ENCODE measurements at regions not wholly inside any gene's neighbourhood (a gene's known extent, or its start where the extent isn't known, plus 50 kb on each side); places are given as distances from the start of the nearest gene placed in this dataset.
"Not testable (repeated sequence)": the region's sequence is repeated elsewhere in the genome, so short reads cannot be mapped to it uniquely, and the experiment has no call there.

DNA sequence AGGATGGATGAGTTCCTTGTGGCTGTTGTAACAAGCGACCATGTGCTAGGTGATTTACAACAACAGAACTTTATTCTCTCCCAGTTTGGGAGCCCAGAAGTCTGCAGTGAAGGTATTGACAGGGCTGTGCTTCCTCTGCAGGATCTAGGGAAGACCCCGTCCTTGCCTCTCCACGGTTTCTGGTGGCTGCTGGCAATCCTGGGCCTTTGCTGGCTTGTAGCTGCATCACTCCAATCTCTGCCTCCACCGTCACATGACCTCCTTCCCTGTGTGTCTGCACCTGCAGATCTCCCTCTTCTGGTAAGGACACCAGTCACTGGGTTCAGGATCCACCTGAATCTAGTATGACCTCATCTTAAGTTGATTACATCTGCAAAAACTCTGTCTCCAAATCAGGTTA, 115.6 kb downstream of the GLRX3 start:
- H3K9me3 Mint-ChIP-seq: no peaks in the 10 kb centered on the region
- H3K27ac Mint-ChIP-seq: no peak overlapping the region
- H3K27me3 Mint-ChIP-seq: no peaks in the 10 kb centered on the region
- H3K4me3 Mint-ChIP-seq: no peak overlapping the region
- no peaks in the 10 kb centered on the region for H3K36me3 Mint-ChIP-seq
- no peaks in the 10 kb centered on the region for H3K4me1 Mint-ChIP-seq

DNA sequence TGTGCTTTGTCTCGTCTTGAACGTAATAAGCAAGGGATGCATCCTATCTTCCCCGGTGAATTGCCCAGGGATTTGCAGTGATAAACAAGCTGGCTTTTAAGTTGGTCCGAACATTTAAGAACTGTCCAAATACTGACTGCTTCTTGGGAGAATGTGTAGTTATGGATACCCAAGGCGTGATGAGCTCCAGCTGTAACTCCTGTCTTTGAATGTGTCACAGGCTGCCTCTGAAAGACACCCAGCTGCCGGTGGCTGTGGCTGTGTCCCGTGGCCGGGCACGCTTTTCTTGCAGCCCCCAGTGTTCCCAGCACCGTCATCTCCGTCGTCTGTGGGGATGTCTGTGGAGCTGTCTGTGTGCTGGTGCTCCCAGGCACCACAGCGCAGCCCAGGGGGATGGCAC, 118.1 kb downstream of the GLRX3 start:
- no peaks in the 10 kb centered on the region for H3K4me1 Mint-ChIP-seq
- no peak overlapping the region for H3K27ac Mint-ChIP-seq
- H3K27me3 Mint-ChIP-seq: no peaks in the 10 kb centered on the region
- H3K4me3 Mint-ChIP-seq: no peak overlapping the region
- H3K36me3 Mint-ChIP-seq: no peaks in the 10 kb centered on the region
- H3K9me3 Mint-ChIP-seq: no peaks in the 10 kb centered on the region

DNA sequence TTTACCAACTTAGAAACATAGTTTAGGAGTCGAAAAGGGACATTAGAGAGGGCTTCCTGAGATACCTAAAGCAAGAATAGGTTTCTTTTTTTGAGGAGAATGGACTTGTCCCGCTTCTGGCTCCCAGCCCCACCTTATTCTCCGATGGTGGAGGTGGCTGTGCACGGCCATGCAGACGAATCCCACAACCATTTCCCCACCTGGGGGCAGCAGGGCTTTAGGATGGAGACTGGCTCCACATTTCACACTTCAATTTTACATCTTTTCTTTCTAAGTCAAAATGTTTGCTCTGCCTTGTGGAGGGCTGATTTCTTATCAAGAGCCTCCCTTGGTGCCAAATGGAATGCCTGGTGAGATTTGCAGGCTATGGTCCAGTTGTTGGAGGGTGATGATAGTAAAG, 118.5 kb downstream of the GLRX3 start:
- Mint-ChIP-seq H3K27ac (no peak overlapping the region), H3K27me3 (no peaks in the 10 kb centered on the region), H3K4me3 (no peak overlapping the region), H3K36me3 (no peaks in the 10 kb centered on the region), H3K9me3 (no peaks in the 10 kb centered on the region), H3K4me1 (no peaks in the 10 kb centered on the region)

DNA sequence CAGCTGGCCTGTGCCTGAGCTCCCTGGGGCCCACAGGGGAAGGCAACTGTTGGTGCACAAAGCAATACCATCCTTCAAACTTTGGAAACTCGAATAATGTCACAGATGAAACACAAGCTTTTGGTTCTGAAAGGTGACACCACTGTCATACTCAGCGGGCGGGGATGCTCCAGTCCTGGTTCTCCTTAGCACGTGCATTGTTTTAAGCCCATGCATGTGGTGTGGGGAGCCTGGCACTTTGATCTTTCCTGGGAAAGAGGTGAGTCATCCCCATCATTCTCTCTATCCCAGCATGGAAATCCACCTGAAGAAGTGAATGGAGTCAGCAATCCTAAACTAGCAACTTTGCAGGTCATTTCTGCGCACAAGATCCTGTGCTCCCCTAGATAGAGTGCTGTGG, 119.6 kb downstream of the GLRX3 start:
- H3K27me3 Mint-ChIP-seq: no peaks in the 10 kb centered on the region
- no peak overlapping the region for H3K27ac Mint-ChIP-seq
- no peak overlapping the region for H3K4me3 Mint-ChIP-seq
- no peaks in the 10 kb centered on the region for H3K9me3 Mint-ChIP-seq
- no peaks in the 10 kb centered on the region for H3K4me1 Mint-ChIP-seq
- peaks cover under 1% of the 10 kb centered on the region for H3K36me3 Mint-ChIP-seq

DNA sequence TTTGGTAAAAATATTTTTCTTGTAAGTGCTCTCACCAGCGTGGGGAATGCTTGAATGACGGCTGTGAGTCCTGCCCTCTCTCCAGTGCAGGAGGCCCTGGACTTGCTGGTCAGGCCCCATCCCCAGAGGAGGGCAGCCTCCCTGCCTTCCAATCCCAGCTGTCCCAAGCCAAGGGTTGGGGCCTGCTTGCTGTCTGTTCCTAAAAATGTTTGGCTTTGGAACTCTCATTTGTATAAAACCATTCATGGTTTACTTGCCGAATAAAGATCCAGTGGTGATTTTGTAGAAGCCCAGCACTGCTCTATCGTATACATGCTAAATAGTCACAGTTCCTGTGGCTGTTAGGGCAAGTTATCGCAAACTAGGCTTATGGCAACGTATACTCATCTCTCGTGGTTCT, 121.7 kb downstream of the GLRX3 start:
- H3K27ac Mint-ChIP-seq: no peak overlapping the region
- H3K9me3 Mint-ChIP-seq: no peaks in the 10 kb centered on the region
- no peaks in the 10 kb centered on the region for H3K4me1 Mint-ChIP-seq
- no peaks in the 10 kb centered on the region for H3K27me3 Mint-ChIP-seq
- H3K36me3 Mint-ChIP-seq: peaks cover 4% of the 10 kb centered on the region
- no peak overlapping the region for H3K4me3 Mint-ChIP-seq

DNA sequence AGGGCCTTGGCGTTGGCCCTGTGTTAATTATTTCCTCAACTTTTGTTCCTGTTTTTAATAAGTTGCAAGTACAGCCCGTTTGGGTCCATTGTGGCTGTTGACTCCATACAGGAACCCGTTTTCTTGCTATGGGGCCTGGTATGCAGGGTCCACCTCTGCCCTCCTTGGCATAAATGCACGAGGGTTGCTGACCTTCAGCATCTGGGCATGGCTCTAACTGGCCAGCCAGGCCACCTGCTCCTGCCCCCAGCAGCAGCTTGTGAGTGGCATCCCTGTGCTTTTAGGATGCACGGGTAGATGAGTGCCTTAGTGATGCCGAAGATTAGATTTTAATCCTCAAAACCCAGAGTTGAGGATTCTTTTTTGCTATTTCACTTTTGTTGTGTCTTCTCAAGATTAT, 123.2 kb downstream of the GLRX3 start:
- H3K9me3 Mint-ChIP-seq: no peaks in the 10 kb centered on the region

DNA sequence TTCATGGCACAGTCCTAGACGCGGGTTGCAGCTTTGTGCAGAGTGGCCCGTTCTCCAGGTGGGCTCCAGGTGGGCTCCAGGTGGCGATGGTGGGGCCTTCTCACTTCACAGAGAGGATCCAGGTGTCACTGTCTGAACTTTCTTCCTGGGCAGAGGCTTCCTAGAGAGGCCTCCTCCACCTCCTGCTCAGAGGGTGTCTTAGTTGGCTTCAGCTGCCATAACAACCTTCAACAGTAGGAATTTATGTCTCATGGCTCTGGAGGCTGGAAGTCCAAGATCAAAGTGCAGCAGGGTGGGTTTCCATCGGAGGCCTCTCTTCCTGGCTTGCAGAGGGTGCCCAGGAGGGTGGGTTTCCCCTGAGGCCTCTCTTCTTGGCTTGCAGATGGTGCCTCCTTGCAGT, 125.1 kb downstream of the GLRX3 start:
- H3K4me1 Mint-ChIP-seq: no peaks in the 10 kb centered on the region
- H3K27me3 Mint-ChIP-seq: no peaks in the 10 kb centered on the region
- no peaks in the 10 kb centered on the region for H3K9me3 Mint-ChIP-seq
- no peak overlapping the region for H3K27ac Mint-ChIP-seq
- no peak overlapping the region for H3K4me3 Mint-ChIP-seq
- peaks cover 4% of the 10 kb centered on the region for H3K36me3 Mint-ChIP-seq

More for the DNA sequence above, 123.2 kb downstream of the GLRX3 start:
- Mint-ChIP-seq H3K27ac (no peak overlapping the region), H3K36me3 (peaks cover 4% of the 10 kb centered on the region), H3K4me1 (no peaks in the 10 kb centered on the region), H3K27me3 (no peaks in the 10 kb centered on the region), H3K4me3 (no peak overlapping the region)

DNA sequence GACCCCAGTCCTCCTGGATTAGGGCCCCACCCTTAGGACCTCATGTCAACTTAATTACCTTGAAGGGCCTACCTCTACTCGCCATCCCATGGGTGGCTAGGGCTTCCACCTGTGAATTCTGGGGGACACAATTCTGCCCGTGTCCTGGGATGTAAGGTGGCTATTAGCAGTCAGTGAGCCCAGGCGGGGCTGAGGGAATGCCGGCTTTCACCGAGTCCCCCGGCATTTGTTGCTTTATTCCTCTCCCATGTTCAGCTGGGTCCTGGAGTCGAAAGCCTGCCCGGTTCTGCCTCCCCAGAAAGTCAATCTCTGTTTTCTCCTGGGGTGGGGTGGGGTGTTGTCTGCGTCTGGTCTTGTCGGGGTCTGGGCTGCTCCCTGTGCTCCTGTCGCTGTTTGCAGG, 125.6 kb downstream of the GLRX3 start:
- Mint-ChIP-seq H3K27me3 (no peaks in the 10 kb centered on the region), H3K36me3 (peaks cover 4% of the 10 kb centered on the region), H3K9me3 (no peaks in the 10 kb centered on the region), H3K4me3 (no peak overlapping the region), H3K27ac (no peak overlapping the region), H3K4me1 (no peaks in the 10 kb centered on the region)

DNA sequence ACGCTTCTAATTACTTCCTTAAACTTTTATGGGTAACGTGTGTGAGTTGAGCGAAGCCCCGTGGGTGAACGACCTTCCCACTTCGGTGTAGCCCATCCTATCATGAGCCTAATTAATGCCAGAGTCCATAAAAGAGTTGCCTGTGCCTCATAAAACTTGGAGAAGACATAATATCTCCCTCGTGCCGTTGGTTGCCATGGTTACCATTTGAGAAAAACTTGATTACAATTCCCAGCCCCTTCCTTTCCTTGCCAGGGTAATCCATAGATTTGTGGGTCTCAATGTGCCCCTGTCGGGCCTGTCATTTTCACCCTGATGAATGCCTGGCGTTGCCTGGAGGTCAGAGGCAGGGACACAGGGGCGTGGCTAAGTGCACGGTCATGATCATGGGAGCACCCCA, 127.1 kb downstream of the GLRX3 start:
- H3K9me3 Mint-ChIP-seq: no peaks in the 10 kb centered on the region
- no peaks in the 10 kb centered on the region for H3K4me1 Mint-ChIP-seq
- H3K4me3 Mint-ChIP-seq: no peak overlapping the region
- H3K27me3 Mint-ChIP-seq: no peaks in the 10 kb centered on the region
- peaks cover 4% of the 10 kb centered on the region for H3K36me3 Mint-ChIP-seq
- H3K27ac Mint-ChIP-seq: no peak overlapping the region

DNA sequence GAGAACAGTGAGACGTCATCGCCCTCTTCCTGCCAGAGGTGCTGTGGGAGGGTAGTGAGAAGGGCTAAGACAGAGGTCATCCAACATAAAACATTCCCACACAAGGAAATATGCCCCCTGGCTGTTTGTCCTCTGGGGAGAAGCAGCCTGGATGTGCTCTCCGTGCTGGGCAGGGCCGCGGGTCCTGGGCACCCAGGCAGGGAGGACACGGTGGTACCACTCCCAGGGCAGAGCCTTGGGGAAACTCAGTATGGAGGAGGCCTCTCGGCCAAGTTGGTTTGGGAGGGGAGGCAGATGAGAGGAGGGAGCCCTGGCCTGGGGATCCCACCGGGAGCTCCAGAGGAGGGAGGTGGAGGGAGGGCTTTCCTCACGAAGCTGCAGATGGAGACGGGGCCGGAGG, 129.4 kb downstream of the GLRX3 start:
- Mint-ChIP-seq H3K27ac (no peak overlapping the region), H3K36me3 (peaks cover 4% of the 10 kb centered on the region)

DNA sequence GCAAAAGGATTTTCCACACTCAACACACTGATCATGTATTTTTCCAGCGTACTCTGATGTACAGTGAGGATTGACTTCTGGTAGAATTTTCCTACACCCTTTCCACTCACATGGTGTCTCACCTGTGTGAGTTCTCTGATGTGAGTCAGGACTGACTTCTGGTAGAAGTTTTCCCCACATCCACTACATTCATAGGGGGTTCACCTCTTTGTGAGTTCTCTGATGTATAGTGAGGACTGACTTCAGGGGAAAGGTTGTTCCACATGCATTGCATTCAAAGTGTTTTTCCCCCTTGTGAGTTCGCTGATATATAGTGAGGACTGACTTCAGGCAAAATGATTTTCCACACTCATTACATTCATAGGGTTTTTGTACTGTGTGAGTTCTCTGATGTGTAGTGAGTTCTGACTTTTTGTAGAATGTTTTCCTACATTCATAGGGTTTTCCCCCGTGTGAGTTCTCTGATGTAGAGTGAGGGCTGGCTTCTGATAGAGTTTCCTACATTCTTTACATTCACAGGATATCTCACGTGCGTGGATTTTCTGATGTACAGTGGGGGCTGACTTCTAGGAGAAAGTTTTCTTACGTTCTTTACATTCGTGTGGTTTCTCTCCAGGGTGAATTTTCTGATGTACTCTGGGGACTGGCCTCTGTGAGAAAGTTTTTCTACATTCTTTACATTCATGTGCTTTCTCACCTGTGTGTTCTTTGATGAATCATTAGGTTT, 146.5 kb downstream of the GLRX3 start:
- Mint-ChIP-seq H3K36me3 (peaks cover 28% of the 10 kb centered on the region), H3K27ac (no peak overlapping the region), H3K4me3 (no peak overlapping the region), H3K4me1 (no peaks in the 10 kb centered on the region), H3K27me3 (no peaks in the 10 kb centered on the region), H3K9me3 (peaks cover 25% of the 10 kb centered on the region)

More for the DNA sequence above, 129.4 kb downstream of the GLRX3 start:
- H3K27me3 Mint-ChIP-seq: no peaks in the 10 kb centered on the region
- H3K9me3 Mint-ChIP-seq: no peaks in the 10 kb centered on the region
- H3K4me1 Mint-ChIP-seq: no peaks in the 10 kb centered on the region
- no peak overlapping the region for H3K4me3 Mint-ChIP-seq

DNA sequence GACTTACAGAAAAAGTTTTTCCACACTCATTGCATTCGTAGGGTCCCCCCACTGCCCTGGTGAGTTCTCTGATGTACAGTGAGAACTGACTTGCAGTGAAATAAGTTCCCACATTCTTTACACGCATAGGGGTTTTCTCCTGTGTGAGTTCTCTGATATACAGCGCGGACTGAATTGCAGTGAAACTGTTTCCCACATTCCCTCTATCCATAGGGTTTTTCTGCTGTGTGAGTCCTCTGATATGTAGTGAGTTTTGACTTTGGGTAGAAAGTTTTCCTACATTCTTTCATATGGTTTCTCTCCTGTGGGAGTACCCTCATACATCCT, 147.0 kb downstream of the GLRX3 start:
- no peak overlapping the region for H3K4me3 Mint-ChIP-seq
- H3K27me3 Mint-ChIP-seq: no peaks in the 10 kb centered on the region
- H3K36me3 Mint-ChIP-seq: peaks cover 29% of the 10 kb centered on the region
- no peaks in the 10 kb centered on the region for H3K4me1 Mint-ChIP-seq
- peaks cover 29% of the 10 kb centered on the region for H3K9me3 Mint-ChIP-seq
- H3K27ac Mint-ChIP-seq: no peak overlapping the region

DNA sequence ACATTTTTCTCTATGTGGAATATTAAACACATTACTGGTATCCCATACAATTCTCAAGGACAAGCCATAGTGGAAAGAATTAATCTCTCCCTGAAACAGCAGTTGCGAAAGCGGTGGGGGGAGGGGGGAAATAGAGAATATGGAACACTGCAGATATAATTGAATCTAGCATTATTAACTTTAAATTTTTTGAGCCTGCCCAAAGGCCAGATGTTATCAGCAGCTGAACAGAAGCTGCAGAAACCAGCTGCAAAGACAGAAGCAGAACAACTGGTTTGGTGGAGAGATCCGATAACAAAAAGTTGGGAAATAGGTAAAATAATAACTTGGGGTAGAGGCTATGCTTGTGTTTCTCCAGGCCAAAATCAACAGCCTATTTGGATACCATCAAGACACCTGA, 159.6 kb downstream of the GLRX3 start:
- H3K27ac Mint-ChIP-seq, H3K4me3 Mint-ChIP-seq, H3K27me3 Mint-ChIP-seq, H3K4me1 Mint-ChIP-seq: not testable (repeated sequence)
- H3K36me3 Mint-ChIP-seq: peaks cover 17% of the 10 kb centered on the region
- peaks cover 44% of the 10 kb centered on the region for H3K9me3 Mint-ChIP-seq

DNA sequence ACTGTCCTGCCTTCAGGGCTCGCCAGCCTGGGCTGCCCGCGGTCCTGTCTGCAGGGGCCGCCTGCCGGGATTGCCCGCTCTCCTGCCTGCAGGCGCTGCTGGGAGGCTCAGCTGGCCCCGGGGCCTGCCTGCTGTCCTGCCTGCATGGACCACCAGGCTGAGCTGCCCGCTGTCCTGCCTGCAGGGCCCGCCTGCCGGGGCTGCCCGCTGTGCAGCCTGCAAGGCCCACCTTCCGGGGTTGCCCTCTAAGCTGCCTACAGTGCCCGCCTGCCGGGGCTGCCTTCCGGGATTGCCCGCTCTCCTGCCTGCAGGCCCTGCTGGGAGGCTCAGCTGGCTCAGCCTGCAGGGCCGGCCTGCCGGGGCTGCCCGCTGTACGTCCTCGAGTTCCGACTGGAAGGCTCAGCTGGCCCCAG, 164.4 kb downstream of the GLRX3 start:
- H3K9me3 Mint-ChIP-seq: peaks cover 41% of the 10 kb centered on the region

DNA sequence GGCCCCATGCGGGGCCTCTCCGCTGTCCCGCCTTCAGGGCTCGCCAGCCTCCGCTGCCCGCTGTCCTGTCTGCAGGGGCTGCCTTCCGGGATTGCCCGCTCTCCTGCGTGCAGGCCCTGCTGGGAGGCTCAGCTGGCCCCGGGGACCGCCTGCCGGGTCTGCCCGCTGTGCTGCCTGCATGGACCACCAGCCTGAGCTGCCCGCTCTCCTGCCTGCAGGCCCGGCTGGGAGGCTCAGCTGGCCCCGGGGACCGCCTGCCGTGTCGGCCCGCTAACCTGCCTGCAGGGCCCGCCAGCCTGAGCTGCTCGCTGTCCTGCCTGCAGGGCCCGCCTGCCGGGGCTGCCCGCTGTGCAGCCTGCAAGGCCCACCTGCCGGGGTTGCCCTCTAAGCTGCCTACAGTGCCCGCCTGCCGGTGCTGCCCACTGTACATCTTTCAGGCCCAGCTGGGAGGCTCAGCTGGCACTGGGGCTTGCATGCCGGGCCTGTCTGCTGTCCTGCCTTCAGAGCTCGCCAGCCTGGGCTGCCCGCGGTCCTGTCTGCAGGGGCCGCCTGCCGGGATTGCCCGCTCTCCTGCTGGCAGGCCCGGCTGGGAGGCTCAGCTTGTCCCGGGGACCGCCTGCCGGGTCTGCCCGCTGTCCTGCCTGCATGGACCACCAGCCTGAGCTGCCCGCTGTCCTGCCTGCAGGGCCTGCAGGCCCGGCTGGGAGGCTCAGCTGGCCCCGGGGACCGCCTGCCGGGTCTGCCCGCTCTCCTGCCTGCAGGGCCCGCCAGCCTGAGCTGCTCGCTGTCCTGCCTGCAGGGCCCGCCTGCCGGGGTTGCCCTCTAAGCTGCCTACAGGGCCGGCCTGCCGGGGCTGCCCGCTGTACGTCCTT, 165.1 kb downstream of the GLRX3 start:
- peak overlapping the region; percentile 76 for H3K27ac Mint-ChIP-seq
- peaks cover 3% of the 10 kb centered on the region for H3K27me3 Mint-ChIP-seq
- peaks cover 8% of the 10 kb centered on the region for H3K4me1 Mint-ChIP-seq
- peaks cover 21% of the 10 kb centered on the region for H3K36me3 Mint-ChIP-seq
- H3K4me3 Mint-ChIP-seq: peak overlapping the region; percentile 86
- peaks cover 44% of the 10 kb centered on the region for H3K9me3 Mint-ChIP-seq

More for the DNA sequence above, 164.4 kb downstream of the GLRX3 start:
- Mint-ChIP-seq H3K27ac (no peak overlapping the region), H3K4me1 (peaks cover 8% of the 10 kb centered on the region), H3K36me3 (peaks cover 21% of the 10 kb centered on the region), H3K27me3 (peaks cover 3% of the 10 kb centered on the region), H3K4me3 (peak overlapping the region; percentile 60)

DNA sequence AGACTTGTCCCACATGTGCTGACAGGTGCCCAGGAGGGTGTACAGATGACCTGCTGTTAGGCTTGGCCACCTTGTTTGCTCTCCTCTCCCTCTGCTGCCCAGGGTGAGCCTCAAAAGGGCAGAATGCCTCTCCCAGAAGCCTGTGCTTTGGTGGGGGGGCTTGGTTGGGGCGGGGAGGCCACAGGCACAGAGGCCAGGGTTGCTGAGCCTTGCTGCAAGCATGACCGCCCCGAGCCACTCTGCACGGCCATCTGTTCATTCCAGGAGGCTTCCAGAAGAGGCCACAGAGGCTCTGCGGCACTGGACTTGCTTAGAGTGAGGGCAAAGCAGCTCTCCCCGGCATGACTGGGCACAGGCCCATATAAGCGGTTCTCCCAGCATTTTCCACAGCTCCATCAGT, 190.8 kb downstream of the GLRX3 start:
- Mint-ChIP-seq H3K9me3 (no peaks in the 10 kb centered on the region), H3K36me3 (no peaks in the 10 kb centered on the region), H3K27me3 (peaks cover 4% of the 10 kb centered on the region), H3K4me3 (no peak overlapping the region), H3K4me1 (no peaks in the 10 kb centered on the region), H3K27ac (no peak overlapping the region)

All from activated naive CD4-positive, alpha-beta T cell treated with anti-CD3 and anti-CD28 coated beads, Interleukin-2, amount 50 U/mL, for 24 hours (primary cell).